Neural cell (in vitro differentiated cells): ENCODE measurements at regions not wholly inside any gene's neighbourhood (a gene's known extent, or its start where the extent isn't known, plus 50 kb on each side); places are given as distances from the start of the nearest gene placed in this dataset.

Source experiments
- H2AFZ ChIP-seq: fragments of 200-600, 300-800 bp; sonication (generic), shearing (Covaris generic); 2 replicates; pipeline ENCODE4 v1.6.0; 2014; ENCODE audit warnings: low read depth, mild to moderate bottlenecking, antibody characterized with exemption, low read length, moderate library complexity
- H3F3A ChIP-seq: fragments of 200-600 bp; shearing (Covaris generic); 2 replicates; pipeline ENCODE4 v1.6.1; 2016; ENCODE audit warnings: mild to moderate bottlenecking, moderate library complexity, mixed read lengths, antibody characterized with exemption, low read length; ENCODE audit not compliant: insufficient read depth, poor library complexity, severe bottlenecking
- H3K27ac ChIP-seq: fragments of 200-600, 300-800 bp; sonication (generic), shearing (Covaris generic); 2 replicates; pipeline ENCODE4 v1.5.1; 2014; ENCODE audit warnings: mild to moderate bottlenecking, low read length, moderate library complexity
- H3K27me3 ChIP-seq: fragments of 300-800, 200-600 bp; sonication (generic), shearing (Covaris generic); 2 replicates; pipeline ENCODE4 v1.6.0; 2014; ENCODE audit warnings: mild to moderate bottlenecking, low read depth, low read length, moderate library complexity; ENCODE audit not compliant: insufficient read depth
- H3K36me3 ChIP-seq: fragments of 300-800, 200-600 bp; sonication (generic), shearing (Covaris generic); 2 replicates; pipeline ENCODE4 v1.5.1; 2014; ENCODE audit warnings: mild to moderate bottlenecking, antibody characterized with exemption, low read length, moderate library complexity; ENCODE audit not compliant: insufficient read depth
- H3K4me2 ChIP-seq: fragments of 300-800, 200-600 bp; sonication (generic), shearing (Covaris generic); 2 replicates; pipeline ENCODE4 v1.6.0; 2014; ENCODE audit warnings: mild to moderate bottlenecking, low read length
- H3K4me3 ChIP-seq: fragments of 300-800, 200-600 bp; sonication (generic), shearing (Covaris generic); 2 replicates; pipeline ENCODE4 v1.5.1; 2014; ENCODE audit warnings: mild to moderate bottlenecking, low read length, moderate library complexity
- H3K79me2 ChIP-seq: fragments of 200-600 bp; shearing (Covaris generic); replicated peaks from 2 replicates; pipeline ENCODE4 v1.6.0; 2014; ENCODE audit warnings: mild to moderate bottlenecking, low read length, moderate library complexity; ENCODE audit not compliant: insufficient read depth
- H3K9ac ChIP-seq: fragments of 300-800, 200-600 bp; sonication (generic), shearing (Covaris generic); 2 replicates; pipeline ENCODE4 v1.6.1; 2016; ENCODE audit warnings: mild to moderate bottlenecking, low read length, mixed read lengths
- H3K9me2 ChIP-seq: fragments of 200-600 bp; shearing (Covaris generic); 2 replicates; pipeline ENCODE4 v1.6.1; 2016; ENCODE audit warnings: mild to moderate bottlenecking, low read length, mixed read lengths; ENCODE audit not compliant: insufficient read depth
- H3K9me3 ChIP-seq: fragments of 200-600, 300-800 bp; sonication (generic), shearing (Covaris generic); 2 replicates; pipeline ENCODE4 v1.6.1; 2016; ENCODE audit warnings: mild to moderate bottlenecking, mixed run types, low read length, moderate library complexity, mixed read lengths
- H4K20me1 ChIP-seq: fragments of 200-600 bp; shearing (Covaris generic); 2 replicates; pipeline ENCODE4 v1.6.1; 2016; ENCODE audit warnings: mild to moderate bottlenecking, mixed run types; ENCODE audit not compliant: insufficient read depth
- CTCF ChIP-seq: fragments of 450-650 bp; IDR thresholded peaks from 2 replicates; pipeline ENCODE4 v1.5.1; 2014; ENCODE audit warnings: antibody characterized with exemption, mild to moderate bottlenecking, moderate library complexity; ENCODE audit not compliant: poor library complexity, severe bottlenecking
- EP300 ChIP-seq: fragments of 450-650 bp; conservative IDR thresholded peaks from 2 replicates; pipeline ENCODE4 v1.6.1; 2014; ENCODE audit warnings: antibody characterized with exemption, mild to moderate bottlenecking, moderate library complexity; ENCODE audit not compliant: poor library complexity, severe bottlenecking
- EZH2 ChIP-seq: fragments of 200-600, 300-800 bp; shearing (Covaris generic), sonication (generic); IDR thresholded peaks from 2 replicates; pipeline ENCODE4 v1.6.1; 2014; ENCODE audit warnings: antibody characterized with exemption, low read length, borderline replicate concordance, mild to moderate bottlenecking; ENCODE audit not compliant: insufficient read depth, poor library complexity, severe bottlenecking
- MXI1 ChIP-seq: fragments of 450-650 bp; conservative IDR thresholded peaks from 2 replicates; pipeline ENCODE4 v1.6.1; 2014; ENCODE audit warnings: antibody characterized with exemption, mild to moderate bottlenecking; ENCODE audit not compliant: poor library complexity, severe bottlenecking
- POLR2AphosphoS5 ChIP-seq: IDR thresholded peaks from 2 replicates; pipeline ENCODE4 v1.6.1; 2012
- RAD21 ChIP-seq: fragments of 450-650 bp; conservative IDR thresholded peaks from 2 replicates; pipeline ENCODE4 v1.6.1; 2014; ENCODE audit warnings: antibody characterized with exemption, mild to moderate bottlenecking, moderate library complexity
- REST ChIP-seq: IDR thresholded peaks from 2 replicates; pipeline ENCODE4 v1.6.1; 2012; ENCODE audit warnings: borderline replicate concordance
- SMC3 ChIP-seq: fragments of 450-650 bp; conservative IDR thresholded peaks from 2 replicates; pipeline ENCODE4 v1.6.1; 2014; ENCODE audit warnings: antibody characterized with exemption, mild to moderate bottlenecking, moderate library complexity; ENCODE audit not compliant: poor library complexity
- TAF1 ChIP-seq: IDR thresholded peaks from 2 replicates; pipeline ENCODE4 v1.6.1; 2012; ENCODE audit warnings: low read depth

- H3K27me3 ChIP-seq = no peaks in the 10 kb centered on the region
- no peaks in the 10 kb centered on the region for H3K79me2 ChIP-seq
Observed at GRCh38 chr16:52770828-52771227, 223.9 kb upstream of the TOX3 start.

GRCh38 chr16:52758473-52758855 is 211.5 kb upstream of the TOX3 start:
- Histone ChIP-seq H3K9me2 (no peaks in the 10 kb centered on the region), H3K9me3 (no peaks in the 10 kb centered on the region), H3F3A (no peaks in the 10 kb centered on the region), H3K27ac (no peak overlapping the region), H3K4me3 (no peak overlapping the region), H4K20me1 (no peaks in the 10 kb centered on the region), H3K9ac (no peak overlapping the region), H3K79me2 (no peaks in the 10 kb centered on the region), H3K36me3 (no peaks in the 10 kb centered on the region), H3K4me2 (no peak overlapping the region), H2AFZ (no peak overlapping the region), H3K27me3 (no peaks in the 10 kb centered on the region)
- TF ChIP-seq CTCF = no peak
- TF ChIP-seq TAF1 = no peak
- no peak for TF ChIP-seq REST
- TF ChIP-seq SMC3 = no peak
- TF ChIP-seq EZH2 = no peak
- TF ChIP-seq EP300 = no peak

More at GRCh38 chr16:52770828-52771227, 223.9 kb upstream of the TOX3 start:
- no peak overlapping the region for H2AFZ ChIP-seq
- no peaks in the 10 kb centered on the region for H3K9me3 ChIP-seq
- H3K4me2 ChIP-seq = no peak overlapping the region
- no peaks in the 10 kb centered on the region for H3F3A ChIP-seq
- no peaks in the 10 kb centered on the region for H3K9me2 ChIP-seq
- no peak overlapping the region for H3K4me3 ChIP-seq
- TF ChIP-seq POLR2AphosphoS5 = no peak
- TF ChIP-seq RAD21 = no peak
- TF ChIP-seq SMC3 = no peak
- no peak for TF ChIP-seq REST
- TF ChIP-seq MXI1 = no peak
- no peak for TF ChIP-seq EZH2
- TF ChIP-seq CTCF = no peak
- no peak for TF ChIP-seq EP300
- TF ChIP-seq TAF1 = no peak
- H3K27ac ChIP-seq = no peak overlapping the region
- H3K9ac ChIP-seq = no peak overlapping the region
- H3K36me3 ChIP-seq = no peaks in the 10 kb centered on the region
- H4K20me1 ChIP-seq = no peaks in the 10 kb centered on the region
